ENCODE measurements at regions not wholly inside any gene's neighbourhood (a gene's known extent, or its start where the extent isn't known, plus 50 kb on each side); places are given as distances from the start of the nearest gene placed in this dataset.

- TF ChIP-seq GABPA (IDR thresholded peaks at IDR 0.05; ENCODE audit: borderline replicate concordance, insufficient read depth, low read length) (no peak), RAD21 (IDR thresholded peaks at IDR 0.05 in 1 of 2, conservative IDR thresholded peaks at IDR 0.05 in 1 of 2; ENCODE audit: low read depth in 2 of 2, low read length in 2 of 2) (no peak), MAX (IDR thresholded peaks at IDR 0.05) (no peak), ZNF274 (IDR thresholded peaks at IDR 0.05; ENCODE audit: borderline replicate concordance, extremely low read depth, low read length) (no peak), CTCF (IDR thresholded peaks at IDR 0.05; ENCODE audit: control extremely low read depth in 1 of 3, insufficient read depth in 1 of 3, low read depth in 1 of 3, low read length in 3 of 3) (no peak), YY1 (IDR thresholded peaks at IDR 0.05; ENCODE audit: low read depth, low read length) (no peak), EZH2 (IDR thresholded peaks at IDR 0.05; ENCODE audit: low read depth, low read length, severe bottlenecking) (no peak), CBX5 (IDR thresholded peaks at IDR 0.05; ENCODE audit: low read depth, low read length) (no peak)
Measured at GRCh38 chr11:80816454-80816847, 1375.6 kb upstream of the TENM4 start.

Measured in H1 (cell line).